HPDE6-E6E7 (cell line): ENCODE measurements at regions not wholly inside any gene's neighbourhood (a gene's known extent, or its start where the extent isn't known, plus 50 kb on each side); places are given as distances from the start of the nearest gene placed in this dataset.
"Not testable (repeated sequence)": the region's sequence is repeated elsewhere in the genome, so short reads cannot be mapped to it uniquely, and the experiment has no call there.

ENCODE experiments used
- DNase-seq: peaks from one replicate; pipeline ENCODE4 v3.0.0; 2011; ENCODE audit warnings: missing footprints; ENCODE audit errors: extremely low spot score

DNA sequence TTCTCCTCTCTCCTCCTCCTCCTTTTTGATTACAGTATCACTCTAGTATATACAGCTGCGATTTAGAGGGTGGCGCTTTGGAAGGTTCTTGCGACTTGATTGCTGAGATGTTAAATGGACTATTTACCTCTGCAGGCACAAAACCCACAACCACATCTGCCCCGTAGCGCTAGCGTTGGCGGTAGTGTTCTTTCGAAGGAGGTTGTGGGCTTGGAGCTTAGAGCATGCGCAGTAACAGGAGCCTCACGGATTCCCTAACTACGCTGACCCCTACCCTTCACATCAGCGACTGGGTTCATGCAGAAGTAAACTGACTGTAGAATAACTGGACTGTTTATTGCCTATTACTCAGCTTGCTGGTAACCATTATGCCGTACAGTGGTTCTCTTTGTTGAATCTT lies 58.0 kb downstream of the CGGBP1 start:
- DNase-seq, result no peak

DNA sequence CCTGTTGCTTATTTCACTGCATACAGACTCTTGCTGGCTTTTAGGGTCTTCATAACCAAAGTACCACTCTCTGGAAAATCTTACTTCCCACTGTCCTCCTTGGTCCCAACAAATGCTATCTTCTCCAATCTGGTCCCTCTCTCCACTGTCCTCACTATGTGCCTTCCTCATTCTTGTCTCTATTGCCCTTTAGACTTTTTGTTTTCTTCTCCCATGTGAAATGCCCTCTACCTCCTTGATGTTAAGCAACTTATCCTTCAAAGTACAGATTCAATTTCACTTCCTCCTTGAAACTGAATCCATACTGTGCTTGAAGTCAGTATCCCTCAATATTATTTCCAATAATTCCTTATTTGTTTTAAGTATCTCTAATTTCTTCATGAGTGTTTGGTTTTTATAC lies 60.8 kb downstream of the CGGBP1 start:
- DNase-seq, result no peak

GRCh38 chr3:87997298-87997697 lies 61.5 kb downstream of the CGGBP1 start:
- no peak for DNase-seq

GRCh38 chr3:87996882-87997281 lies 61.9 kb downstream of the CGGBP1 start:
- no peak for DNase-seq

DNA sequence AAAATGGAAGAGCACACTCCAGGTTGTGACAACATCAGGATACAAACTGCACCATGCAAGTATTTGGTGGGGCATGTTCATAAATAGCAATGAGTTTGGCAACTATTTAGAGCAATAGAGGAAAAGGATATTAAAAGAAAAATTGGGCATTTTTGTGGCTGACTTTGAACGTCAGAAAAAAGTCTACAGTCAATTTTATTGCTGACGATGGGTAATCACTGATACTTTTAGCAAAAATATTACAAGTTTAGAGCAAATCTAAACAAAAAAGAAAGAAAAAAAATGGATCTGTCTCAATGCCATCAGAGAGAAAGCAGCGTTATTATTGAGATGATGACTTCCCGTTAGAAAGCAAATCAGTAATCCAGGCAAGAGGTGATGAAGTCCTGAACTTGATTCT lies 65.2 kb downstream of the CGGBP1 start:
- no peak for DNase-seq

- DNase-seq, result no peak
Measured at GRCh38 chr3:87987952-87988351, 70.9 kb downstream of the CGGBP1 start.

GRCh38 chr3:87982421-87982820 lies 76.4 kb downstream of the CGGBP1 start:
- no peak for DNase-seq

DNA sequence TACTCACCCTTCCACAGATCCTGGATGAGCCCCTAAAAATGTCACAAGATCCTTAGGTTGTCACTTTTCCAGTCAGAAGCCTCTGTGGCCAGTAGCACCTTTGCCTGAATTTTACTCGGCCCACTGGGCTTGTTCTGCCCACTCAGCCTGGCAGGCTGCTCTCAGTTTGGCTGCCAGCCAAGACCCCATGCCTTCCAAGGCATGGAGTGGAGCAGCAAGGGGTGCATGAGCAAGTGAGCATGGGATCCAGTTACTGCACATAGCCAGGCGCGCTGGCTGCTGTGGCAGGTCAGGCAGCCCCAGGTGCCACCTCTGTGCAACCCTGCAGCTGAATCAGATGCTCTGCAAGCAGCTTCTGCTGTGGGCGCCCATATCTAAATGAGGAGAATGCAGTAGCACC lies 79.3 kb downstream of the CGGBP1 start:
- DNase-seq, result no peak

GRCh38 chr3:87977765-87978164 lies 81.0 kb downstream of the CGGBP1 start:
- no peak for DNase-seq

- DNase-seq, result no peak
Measured at GRCh38 chr3:87975716-87976115, 83.1 kb downstream of the CGGBP1 start.

- no peak for DNase-seq
Measured at GRCh38 chr3:87973906-87974305, 84.9 kb downstream of the CGGBP1 start.

GRCh38 chr3:87969620-87970019 lies 89.2 kb downstream of the CGGBP1 start:
- no peak for DNase-seq

- no peak for DNase-seq
Measured at GRCh38 chr3:87968668-87969067, 90.1 kb downstream of the CGGBP1 start.

DNA sequence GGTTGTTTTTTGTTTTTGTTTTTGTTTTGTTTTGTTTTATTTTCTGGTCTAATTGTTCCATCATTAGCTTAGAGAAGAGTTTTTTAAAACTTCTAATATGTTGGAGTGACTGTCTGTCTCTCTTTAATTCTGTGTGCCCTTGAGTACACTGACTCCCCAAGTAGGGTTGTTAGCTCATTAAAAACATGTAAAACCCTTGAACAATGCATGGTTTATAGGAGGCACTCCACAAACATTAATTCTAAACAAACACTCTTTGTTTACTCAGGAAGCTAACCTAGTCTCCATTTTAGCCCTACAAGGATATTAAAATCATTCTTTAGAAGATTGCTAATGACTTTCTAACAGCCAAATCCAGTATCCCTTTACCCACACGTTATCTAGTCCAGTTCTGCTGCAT lies 100.5 kb downstream of the CGGBP1 start:
- no peak for DNase-seq

GRCh38 chr3:87957575-87957974 lies 101.2 kb downstream of the CGGBP1 start:
- DNase-seq, result no peak

DNA sequence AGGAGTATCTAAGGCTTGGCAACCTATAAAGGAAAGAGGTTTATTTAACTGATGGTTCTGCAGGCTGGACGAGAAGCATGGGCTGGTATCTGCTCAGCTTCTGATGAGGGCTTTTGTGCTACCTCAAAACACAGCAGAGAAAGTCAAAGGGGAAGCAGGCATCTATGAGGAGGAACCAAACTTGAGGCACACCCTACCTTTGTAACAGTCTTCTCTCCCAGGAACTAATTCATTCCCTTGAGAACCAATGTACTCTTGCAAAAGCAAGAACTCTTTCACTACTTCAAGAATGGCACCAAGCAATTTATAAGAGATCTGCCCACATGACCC lies 109.0 kb downstream of the CGGBP1 start:
- DNase-seq, result no peak

- no peak for DNase-seq
Measured at GRCh38 chr3:87949189-87949878, 109.5 kb downstream of the CGGBP1 start.

GRCh38 chr3:87946007-87946406 lies 112.8 kb downstream of the CGGBP1 start:
- DNase-seq, result not testable (repeated sequence)

GRCh38 chr3:87942256-87942655 lies 116.5 kb downstream of the CGGBP1 start:
- not testable (repeated sequence) for DNase-seq

GRCh38 chr3:87924485-87924884 lies 134.3 kb downstream of the CGGBP1 start:
- no peak for DNase-seq

DNA sequence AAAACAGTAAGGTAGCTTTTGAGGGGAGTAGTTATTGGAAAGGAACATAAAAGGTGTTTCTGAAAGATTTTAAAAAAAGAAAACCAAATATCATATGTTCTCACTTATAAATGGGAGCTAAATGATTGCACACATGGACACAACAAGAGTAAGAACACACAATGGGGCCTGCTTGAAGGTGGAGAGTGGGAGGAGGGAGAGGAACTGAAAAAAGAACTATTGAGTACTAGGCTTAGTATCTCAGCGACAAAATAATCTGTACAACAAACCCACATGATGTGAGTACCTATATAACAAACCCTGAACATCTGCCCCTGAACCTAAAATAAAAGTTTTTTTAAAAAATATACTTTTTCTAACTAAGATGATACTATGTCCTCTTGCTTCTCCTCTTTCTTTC lies 138.3 kb downstream of the CGGBP1 start:
- DNase-seq, result no peak

- DNase-seq, result no peak
Measured at GRCh38 chr3:87901141-87901540, 157.7 kb downstream of the CGGBP1 start.

DNA sequence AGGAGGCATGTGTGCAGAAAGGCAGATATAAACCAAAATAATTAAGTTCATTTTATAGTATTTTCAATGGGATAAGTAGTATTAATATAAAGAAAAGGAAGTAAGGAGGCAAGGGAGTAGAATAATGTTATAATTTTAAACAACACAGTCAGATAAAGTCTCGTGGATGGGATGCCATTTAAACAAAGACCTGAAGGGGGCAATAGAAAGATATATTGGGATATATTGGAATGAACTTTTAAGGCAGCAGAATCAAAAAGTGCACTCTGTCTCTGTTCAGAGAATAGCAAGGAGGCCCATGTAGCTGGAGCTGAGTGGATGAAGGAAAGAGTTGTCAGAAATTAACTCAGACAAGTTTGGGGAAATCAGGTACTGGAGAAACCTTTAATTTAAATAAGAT lies 158.7 kb downstream of the CGGBP1 start:
- DNase-seq, result no peak

DNA sequence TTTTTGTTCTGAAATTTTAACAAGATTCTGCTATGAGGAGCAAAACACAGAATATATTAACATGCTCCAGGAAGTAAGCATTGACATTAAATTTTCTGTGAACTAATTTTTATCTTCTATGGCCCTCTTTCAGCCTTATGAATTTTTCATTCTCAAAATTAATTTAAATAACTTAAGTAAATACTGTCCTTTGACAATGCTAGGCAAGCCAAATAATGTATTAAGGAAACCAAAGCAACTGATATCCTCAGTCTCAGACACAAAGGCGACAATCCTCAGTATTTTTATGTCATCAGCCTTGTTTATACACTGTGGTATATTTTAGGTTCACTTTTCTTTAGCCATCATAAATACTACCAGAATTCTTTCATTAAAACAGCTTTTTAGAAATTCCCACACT lies 159.8 kb downstream of the CGGBP1 start:
- DNase-seq, result no peak
